H1 (cell line): ENCODE measurements at regions not wholly inside any gene's neighbourhood (a gene's known extent, or its start where the extent isn't known, plus 50 kb on each side); places are given as distances from the start of the nearest gene placed in this dataset.

Experiments
- CTCF ChIP-seq, 3 experiments: IDR thresholded peaks; 1 replicate in 2 of 3; 2 replicates in 1 of 3; pipeline versions ENCODE4 v1.5.1 to v1.6.1; 2011; ENCODE audit warnings: low read length in 3 of 3, mild to moderate bottlenecking in 3 of 3, inconsistent platforms in 2 of 3, low read depth in 1 of 3, moderate library complexity in 1 of 3; ENCODE audit not compliant: insufficient read depth in 1 of 3; ENCODE audit errors: control extremely low read depth in 1 of 3
- TF ChIP-seq, protein P1 (sequence below): IDR thresholded peaks from 2 replicates; pipeline ENCODE4 v1.6.1; 2011; ENCODE audit warnings: low read depth, mild to moderate bottlenecking, low read length; ENCODE audit not compliant: insufficient read depth

DNA sequence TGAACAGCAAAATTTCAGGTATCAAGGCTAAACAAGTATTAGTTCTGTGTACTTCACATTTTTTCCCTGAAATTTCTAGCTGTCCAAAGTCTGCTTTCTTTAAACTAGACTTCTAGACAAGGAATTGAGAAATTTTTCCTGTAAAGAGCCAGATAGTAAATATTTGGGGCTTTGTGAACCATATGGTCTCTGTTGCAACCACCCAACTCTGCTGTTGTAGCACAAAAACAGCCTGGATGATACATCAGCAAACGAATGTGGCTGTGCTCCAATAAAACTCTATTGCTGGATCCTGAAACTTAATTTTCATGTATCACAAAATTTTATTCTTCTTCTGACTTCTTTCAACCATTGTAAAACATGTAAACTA lies 96.0 kb upstream of the SLC38A4 start:
- TF ChIP-seq CTCF (IDR thresholded peaks at IDR 0.05; ENCODE audit: control extremely low read depth in 1 of 3, insufficient read depth in 1 of 3, low read depth in 1 of 3, low read length in 3 of 3) = no peak
- TF ChIP-seq, protein P1, sequence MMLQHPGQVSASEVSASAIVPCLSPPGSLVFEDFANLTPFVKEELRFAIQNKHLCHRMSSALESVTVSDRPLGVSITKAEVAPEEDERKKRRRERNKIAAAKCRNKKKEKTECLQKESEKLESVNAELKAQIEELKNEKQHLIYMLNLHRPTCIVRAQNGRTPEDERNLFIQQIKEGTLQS = no peak
